ENCODE measurements at regions not wholly inside any gene's neighbourhood (a gene's known extent, or its start where the extent isn't known, plus 50 kb on each side); places are given as distances from the start of the nearest gene placed in this dataset.
"Not testable (repeated sequence)": the region's sequence is repeated elsewhere in the genome, so short reads cannot be mapped to it uniquely, and the experiment has no call there.

DNA sequence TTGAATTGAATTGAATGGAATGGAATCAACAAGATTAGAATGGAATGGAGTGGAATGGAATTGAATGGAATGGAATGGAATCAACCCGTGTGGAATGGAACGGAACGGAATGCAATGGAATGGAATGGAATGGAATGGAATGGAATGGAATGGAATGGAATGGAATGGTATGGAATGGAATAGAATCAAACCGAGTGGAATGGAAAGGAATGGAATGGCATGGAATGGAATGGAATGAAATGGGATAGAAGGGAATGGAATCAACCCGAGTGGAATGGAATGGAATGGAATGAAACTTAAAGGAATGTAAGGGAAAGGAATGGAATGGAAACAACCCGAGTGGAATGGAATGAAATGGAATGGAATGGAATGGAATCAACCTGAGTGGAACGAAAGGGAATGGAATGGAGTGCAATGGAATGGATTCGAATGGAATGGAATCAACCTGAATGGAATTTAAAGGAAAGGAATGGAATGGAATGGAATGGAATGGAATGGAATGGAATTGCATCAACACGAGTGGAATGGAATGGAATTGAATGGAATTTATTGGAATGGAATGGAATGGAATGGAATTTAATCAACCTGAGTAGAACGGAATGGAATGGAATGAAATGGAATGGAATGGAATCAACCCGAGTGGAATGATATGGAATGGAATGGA lies 1146.6 kb downstream of the RPIA start:
- intact Hi-C loops (cut with DNase I) = no loop called here
- FAIRE-seq (no peak), DNase-seq (no peak)
- TF ChIP-seq, protein P1, sequence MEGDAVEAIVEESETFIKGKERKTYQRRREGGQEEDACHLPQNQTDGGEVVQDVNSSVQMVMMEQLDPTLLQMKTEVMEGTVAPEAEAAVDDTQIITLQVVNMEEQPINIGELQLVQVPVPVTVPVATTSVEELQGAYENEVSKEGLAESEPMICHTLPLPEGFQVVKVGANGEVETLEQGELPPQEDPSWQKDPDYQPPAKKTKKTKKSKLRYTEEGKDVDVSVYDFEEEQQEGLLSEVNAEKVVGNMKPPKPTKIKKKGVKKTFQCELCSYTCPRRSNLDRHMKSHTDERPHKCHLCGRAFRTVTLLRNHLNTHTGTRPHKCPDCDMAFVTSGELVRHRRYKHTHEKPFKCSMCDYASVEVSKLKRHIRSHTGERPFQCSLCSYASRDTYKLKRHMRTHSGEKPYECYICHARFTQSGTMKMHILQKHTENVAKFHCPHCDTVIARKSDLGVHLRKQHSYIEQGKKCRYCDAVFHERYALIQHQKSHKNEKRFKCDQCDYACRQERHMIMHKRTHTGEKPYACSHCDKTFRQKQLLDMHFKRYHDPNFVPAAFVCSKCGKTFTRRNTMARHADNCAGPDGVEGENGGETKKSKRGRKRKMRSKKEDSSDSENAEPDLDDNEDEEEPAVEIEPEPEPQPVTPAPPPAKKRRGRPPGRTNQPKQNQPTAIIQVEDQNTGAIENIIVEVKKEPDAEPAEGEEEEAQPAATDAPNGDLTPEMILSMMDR (IDR thresholded peaks at IDR 0.05; ENCODE audit: borderline replicate concordance, extremely low read depth, insufficient read depth) = no peak
- Histone ChIP-seq H3K4me1 (ENCODE audit: control insufficient read depth in 2 of 3, insufficient read depth in 2 of 3, low read depth in 1 of 3, low read length in 3 of 3) (no peaks in the 10 kb centered on the region), H3K27ac (ENCODE audit: low read depth in 2 of 2, low read length in 2 of 2) (no peak overlapping the region), H3K27me3 (ENCODE audit: control insufficient read depth, insufficient read depth, low read length) (no peaks in the 10 kb centered on the region), H3K9ac (ENCODE audit: low read length in 3 of 3) (no peak overlapping the region), H3K4me3 (ENCODE audit: low read length in 3 of 3) (no peak overlapping the region), H3K36me3 (ENCODE audit: control insufficient read depth in 2 of 3, insufficient read depth in 3 of 3, low read length in 3 of 3) (no peaks in the 10 kb centered on the region), H3K9me3 (ENCODE audit: control insufficient read depth in 2 of 3, insufficient read depth in 1 of 3, low read length in 3 of 3) (peaks cover 0 to 35% (median 21%) of the 10 kb centered on the region in 3 donors)

DNA sequence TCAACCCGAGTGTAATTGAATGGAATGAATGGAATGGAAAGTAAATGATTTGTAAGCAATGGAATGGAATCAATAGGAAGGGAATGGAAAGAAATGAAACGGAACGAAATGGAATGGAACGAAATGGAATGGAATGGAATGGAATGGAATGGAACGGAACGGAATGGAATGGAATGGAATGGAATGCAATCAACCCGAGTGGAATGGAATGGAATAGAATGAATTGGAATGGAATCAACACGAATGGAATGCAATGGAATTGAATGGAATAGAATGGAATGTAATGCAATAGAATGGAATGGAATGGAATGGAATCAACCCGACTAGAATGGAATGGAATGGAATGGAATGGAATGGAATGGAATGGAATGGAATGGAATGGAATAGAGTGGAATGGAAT lies 1148.7 kb downstream of the RPIA start:
- H3K4me1 ChIP-seq (ENCODE audit: control insufficient read depth in 2 of 3, insufficient read depth in 2 of 3, low read depth in 1 of 3, low read length in 3 of 3); FAIRE-seq; H3K27ac ChIP-seq (ENCODE audit: low read depth in 2 of 2, low read length in 2 of 2); H3K27me3 ChIP-seq (ENCODE audit: control insufficient read depth, insufficient read depth, low read length); H3K36me3 ChIP-seq (ENCODE audit: control insufficient read depth in 2 of 3, insufficient read depth in 3 of 3, low read length in 3 of 3); DNase-seq; H3K9ac ChIP-seq (ENCODE audit: low read length in 3 of 3); intact Hi-C loops (cut with DNase I): not testable (repeated sequence)
- Histone ChIP-seq H3K4me3 (ENCODE audit: low read length in 3 of 3) (peak overlapping the region in 1 of 3 donors; percentile 0), H3K9me3 (ENCODE audit: control insufficient read depth in 2 of 3, insufficient read depth in 1 of 3, low read length in 3 of 3) (peaks cover 0 to 30% (median 18%) of the 10 kb centered on the region in 3 donors)

DNA sequence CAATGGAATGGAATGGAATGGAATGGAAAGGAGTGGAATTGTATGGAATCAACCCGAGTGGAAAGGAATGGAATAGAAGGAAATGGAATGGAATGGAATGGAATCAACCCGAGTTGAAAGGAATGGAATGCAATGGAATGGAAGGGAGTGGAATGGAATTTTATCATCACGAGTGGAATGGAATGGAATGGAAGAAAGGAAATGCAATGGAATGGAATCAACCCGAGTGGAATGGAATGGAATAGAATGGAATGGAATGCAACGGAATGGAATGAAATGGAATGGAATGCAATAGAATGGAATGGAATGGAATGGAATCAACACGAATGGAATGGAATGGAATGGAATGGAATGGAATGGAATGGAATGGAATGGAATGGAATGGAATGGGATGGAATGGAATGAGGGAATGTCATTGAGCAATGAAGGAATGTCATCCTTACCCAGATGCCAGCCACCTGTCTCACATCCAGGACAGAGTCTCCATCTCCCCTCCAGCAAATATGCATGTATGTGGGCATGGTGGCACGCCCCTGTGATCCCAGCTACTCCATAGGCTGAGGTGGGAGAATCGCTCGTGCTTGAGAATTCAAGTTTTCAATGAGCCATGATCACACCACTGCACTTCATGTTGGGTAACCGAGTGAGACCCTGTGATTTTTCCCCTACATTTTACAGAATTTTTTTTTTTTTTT lies 1149.5 kb downstream of the RPIA start:
- H3K4me3 ChIP-seq (ENCODE audit: low read length in 3 of 3); H3K27ac ChIP-seq (ENCODE audit: low read depth in 2 of 2, low read length in 2 of 2); H3K4me1 ChIP-seq (ENCODE audit: control insufficient read depth in 2 of 3, insufficient read depth in 2 of 3, low read depth in 1 of 3, low read length in 3 of 3); FAIRE-seq; H3K9ac ChIP-seq (ENCODE audit: low read length in 3 of 3); intact Hi-C loops (cut with DNase I); DNase-seq; H3K36me3 ChIP-seq (ENCODE audit: control insufficient read depth in 2 of 3, insufficient read depth in 3 of 3, low read length in 3 of 3); H3K27me3 ChIP-seq (ENCODE audit: control insufficient read depth, insufficient read depth, low read length): not testable (repeated sequence)
- H3K9me3 ChIP-seq (ENCODE audit: control insufficient read depth in 2 of 3, insufficient read depth in 1 of 3, low read length in 3 of 3) = peaks cover 0 to 24% (median 18%) of the 10 kb centered on the region in 3 donors

DNA sequence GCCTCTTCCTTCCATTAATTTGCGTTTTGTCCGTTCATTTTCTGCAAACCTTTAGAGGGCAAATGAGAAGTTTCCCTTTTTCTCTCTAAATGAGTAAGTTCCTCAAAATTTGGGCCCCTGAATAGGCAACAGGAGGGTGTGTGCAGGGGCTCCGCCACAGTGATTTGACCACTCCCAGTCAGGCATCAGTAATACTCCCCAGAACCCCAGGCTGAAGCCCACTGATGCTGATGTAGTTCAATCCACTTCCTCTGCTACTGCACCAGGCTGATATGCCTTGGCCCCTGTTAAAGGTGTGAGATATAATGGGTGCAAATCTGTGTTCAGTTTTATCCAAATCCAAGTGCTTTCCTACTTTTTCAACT lies 1150.0 kb downstream of the RPIA start:
- intact Hi-C loops (cut with DNase I) = no loop called here
- DNase-seq (no peak), FAIRE-seq (no peak)
- Histone ChIP-seq H3K36me3 (ENCODE audit: control insufficient read depth in 2 of 3, insufficient read depth in 3 of 3, low read length in 3 of 3) (no peaks in the 10 kb centered on the region), H3K9me3 (ENCODE audit: control insufficient read depth in 2 of 3, insufficient read depth in 1 of 3, low read length in 3 of 3) (peaks cover 0 to 19% (median 17%) of the 10 kb centered on the region in 3 donors), H3K4me3 (ENCODE audit: low read length in 3 of 3) (no peak overlapping the region), H3K9ac (ENCODE audit: low read length in 3 of 3) (no peak overlapping the region), H3K4me1 (ENCODE audit: control insufficient read depth in 2 of 3, insufficient read depth in 2 of 3, low read depth in 1 of 3, low read length in 3 of 3) (no peaks in the 10 kb centered on the region), H3K27me3 (ENCODE audit: control insufficient read depth, insufficient read depth, low read length) (no peaks in the 10 kb centered on the region), H3K27ac (ENCODE audit: low read depth in 2 of 2, low read length in 2 of 2) (no peak overlapping the region)
- TF ChIP-seq, protein P1 (IDR thresholded peaks at IDR 0.05; ENCODE audit: borderline replicate concordance, extremely low read depth, insufficient read depth) = no peak

Measured in kidney (tissue), 13 donors.